Gastroesophageal sphincter (tissue), 3 donors: ENCODE measurements at regions not wholly inside any gene's neighbourhood (a gene's known extent, or its start where the extent isn't known, plus 50 kb on each side); places are given as distances from the start of the nearest gene placed in this dataset.

ENCODE experiments used
- EP300 ChIP-seq: sonication (generic); formaldehyde crosslinking; IDR thresholded peaks from one replicate; pipeline ENCODE4 v1.6.1; 2017; ENCODE audit warnings: antibody characterized with exemption, mild to moderate bottlenecking
- POLR2A ChIP-seq, 2 donors: fragments of 450-650 bp; IDR thresholded peaks; one replicate each; pipeline ENCODE4 v1.6.1; 2017; ENCODE audit warnings: antibody characterized with exemption in 2 of 2, mild to moderate bottlenecking in 2 of 2, moderate library complexity in 1 of 2
- POLR2AphosphoS5 ChIP-seq: sonication (generic); formaldehyde crosslinking; IDR thresholded peaks from one replicate; pipeline ENCODE4 v1.6.1; 2017; ENCODE audit warnings: antibody characterized with exemption
- TF ChIP-seq, protein P1 (sequence below), 4 experiments: fragments of 200-600 bp in 2 of 4; fragments of 450-650 bp in 2 of 4; sonication (generic) in 1 of 4; IDR thresholded peaks; one replicate each; pipeline ENCODE4 v1.5.1; 2017 to 2019; ENCODE audit warnings: antibody characterized with exemption in 4 of 4, mild to moderate bottlenecking in 2 of 4, moderate library complexity in 2 of 4

GRCh38 chr12:25041006-25041741 lies 92.3 kb upstream of the BCAT1 start:
- TF ChIP-seq POLR2A (IDR thresholded peaks at IDR 0.05): no peak
- no peak for TF ChIP-seq POLR2AphosphoS5
- TF ChIP-seq, protein P1, sequence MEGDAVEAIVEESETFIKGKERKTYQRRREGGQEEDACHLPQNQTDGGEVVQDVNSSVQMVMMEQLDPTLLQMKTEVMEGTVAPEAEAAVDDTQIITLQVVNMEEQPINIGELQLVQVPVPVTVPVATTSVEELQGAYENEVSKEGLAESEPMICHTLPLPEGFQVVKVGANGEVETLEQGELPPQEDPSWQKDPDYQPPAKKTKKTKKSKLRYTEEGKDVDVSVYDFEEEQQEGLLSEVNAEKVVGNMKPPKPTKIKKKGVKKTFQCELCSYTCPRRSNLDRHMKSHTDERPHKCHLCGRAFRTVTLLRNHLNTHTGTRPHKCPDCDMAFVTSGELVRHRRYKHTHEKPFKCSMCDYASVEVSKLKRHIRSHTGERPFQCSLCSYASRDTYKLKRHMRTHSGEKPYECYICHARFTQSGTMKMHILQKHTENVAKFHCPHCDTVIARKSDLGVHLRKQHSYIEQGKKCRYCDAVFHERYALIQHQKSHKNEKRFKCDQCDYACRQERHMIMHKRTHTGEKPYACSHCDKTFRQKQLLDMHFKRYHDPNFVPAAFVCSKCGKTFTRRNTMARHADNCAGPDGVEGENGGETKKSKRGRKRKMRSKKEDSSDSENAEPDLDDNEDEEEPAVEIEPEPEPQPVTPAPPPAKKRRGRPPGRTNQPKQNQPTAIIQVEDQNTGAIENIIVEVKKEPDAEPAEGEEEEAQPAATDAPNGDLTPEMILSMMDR (IDR thresholded peaks at IDR 0.05): no peak
- TF ChIP-seq EP300: no peak
